SK-N-MC (cell line): ENCODE measurements at regions not wholly inside any gene's neighbourhood (a gene's known extent, or its start where the extent isn't known, plus 50 kb on each side); places are given as distances from the start of the nearest gene placed in this dataset.

Source experiments
- DNase-seq: peaks from one replicate; pipeline ENCODE4 v3.0.0-alpha.2; 2011; ENCODE audit warnings: low read depth, low spot score
- H3K27ac ChIP-seq: fragments of 200-600 bp; sonication (generic); 2 replicates; pipeline ENCODE4 v1.5.1; 2016; ENCODE audit warnings: mixed run types
- H3K36me3 ChIP-seq: fragments of 200-600 bp; sonication (generic); 2 replicates; pipeline ENCODE4 v1.6.1; 2017; ENCODE audit warnings: antibody characterized with exemption, low read length, mixed read lengths; ENCODE audit not compliant: insufficient read depth
- H3K4me3 ChIP-seq: fragments of 200-600 bp; sonication (generic); 2 replicates; pipeline ENCODE4 v1.5.1; 2016
- H3K9ac ChIP-seq: fragments of 200-600 bp; sonication (generic); 2 replicates; pipeline ENCODE4 v1.8.0; 2017; ENCODE audit warnings: mixed run types, mixed read lengths; ENCODE audit not compliant: insufficient read length
- H3K9me3 ChIP-seq: fragments of 200-600 bp; sonication (generic); 2 replicates; pipeline ENCODE4 v1.6.1; 2017; ENCODE audit warnings: low read depth, mild to moderate bottlenecking, antibody characterized with exemption, low read length, moderate library complexity, mixed read lengths
- EZH2 ChIP-seq: fragments of 200-600 bp; sonication (generic); IDR thresholded peaks from one replicate; pipeline ENCODE4 v1.6.1; 2017; ENCODE audit warnings: antibody characterized with exemption
- FOXP2 ChIP-seq: optimal IDR thresholded peaks from 2 replicates; pipeline ENCODE3; 2011; ENCODE audit warnings: mild to moderate bottlenecking, moderate library complexity; ENCODE audit not compliant: insufficient read depth; ENCODE audit errors: extremely low read length, control extremely low read depth
- POLR2AphosphoS5 ChIP-seq: IDR thresholded peaks from 2 replicates; pipeline ENCODE4 v1.6.1; 2012; ENCODE audit warnings: mild to moderate bottlenecking, low read depth, low read length, borderline replicate concordance

DNA sequence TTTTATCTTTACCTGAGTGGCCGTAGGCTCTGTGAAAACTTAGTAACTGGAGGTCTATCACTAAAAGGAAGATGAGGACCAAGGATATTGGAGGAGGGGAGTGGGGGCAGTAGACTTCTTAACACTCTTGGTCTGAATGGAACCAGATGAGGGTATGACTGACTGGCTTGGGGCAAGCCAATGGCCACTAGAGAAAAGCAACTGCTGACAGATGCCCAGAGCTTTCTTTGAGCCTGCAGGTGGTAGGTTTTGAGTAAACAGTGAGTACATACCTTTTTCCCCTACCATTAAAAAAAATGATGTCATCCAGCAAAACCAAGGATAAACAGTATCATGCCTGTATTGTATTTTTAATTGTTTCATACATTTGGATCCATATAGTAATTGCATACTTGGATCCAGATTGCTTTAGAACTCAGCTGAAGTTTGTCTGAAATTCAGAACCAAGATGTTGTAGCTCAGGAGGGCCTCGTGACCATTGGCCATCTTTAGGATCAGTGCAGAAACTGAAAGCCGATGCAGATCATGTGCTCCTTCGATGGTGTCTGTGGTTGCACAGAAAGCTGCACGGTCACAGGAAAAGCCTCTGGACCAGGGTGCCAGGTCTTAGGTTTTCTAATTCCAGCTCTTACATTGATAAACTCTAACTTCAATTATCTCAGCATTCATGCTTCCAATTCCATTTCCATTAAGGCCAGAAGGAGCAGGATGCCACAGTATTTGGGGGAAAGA is 131.0 kb downstream of the PDGFRA start:
- no peak for DNase-seq
- Histone ChIP-seq H3K27ac (no peak overlapping the region), H3K9ac (no peak overlapping the region), H3K9me3 (no peaks in the 10 kb centered on the region), H3K36me3 (no peaks in the 10 kb centered on the region), H3K4me3 (no peak overlapping the region)
- no peak for TF ChIP-seq POLR2AphosphoS5
- no peak for TF ChIP-seq EZH2
- no peak for TF ChIP-seq FOXP2

DNA sequence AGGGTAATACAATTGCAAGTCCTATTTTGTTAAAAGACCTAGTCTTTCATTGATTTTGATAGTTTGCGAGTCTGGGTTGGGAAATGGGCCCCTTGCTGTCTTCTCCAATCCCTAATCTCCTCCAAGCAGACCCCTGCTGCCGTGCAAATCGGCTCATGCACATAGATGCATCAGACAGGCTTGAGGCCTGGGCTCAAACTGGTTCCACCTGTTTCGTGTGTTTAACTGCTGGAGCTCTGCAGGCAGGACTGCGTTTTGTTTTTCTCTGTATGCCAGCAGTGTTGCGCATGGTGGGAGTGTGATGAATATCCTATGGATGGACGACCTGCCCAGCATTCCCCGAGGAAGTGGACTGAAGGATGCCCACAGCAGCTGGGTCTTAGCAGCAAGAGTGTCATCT is 133.9 kb downstream of the PDGFRA start:
- Histone ChIP-seq H3K4me3 (no peak overlapping the region), H3K27ac (no peak overlapping the region), H3K9ac (no peak overlapping the region), H3K36me3 (no peaks in the 10 kb centered on the region), H3K9me3 (no peaks in the 10 kb centered on the region)
- DNase-seq, result no peak
- TF ChIP-seq FOXP2 (no peak), POLR2AphosphoS5 (no peak), EZH2 (no peak)

DNA sequence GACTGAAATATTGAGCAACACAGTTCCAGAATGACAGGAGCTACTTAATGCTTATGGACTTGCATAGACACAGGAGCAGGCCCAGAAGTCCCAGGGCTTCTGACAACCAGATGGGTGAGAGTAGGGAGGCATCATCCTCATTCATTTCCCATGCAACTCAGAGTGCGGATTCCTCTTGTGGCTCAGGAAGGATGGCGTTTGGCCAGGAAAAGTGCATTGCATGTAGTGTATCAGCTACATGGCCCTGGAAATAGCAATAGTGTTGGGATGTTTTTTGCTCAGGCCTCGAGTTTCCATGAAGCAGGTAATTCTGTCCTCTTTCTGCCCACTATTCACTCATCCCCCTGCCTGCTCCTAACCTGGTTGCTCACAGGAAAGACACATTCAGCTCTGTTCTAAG is 136.6 kb downstream of the PDGFRA start:
- H3K9ac ChIP-seq, result no peak overlapping the region
- no peaks in the 10 kb centered on the region for H3K9me3 ChIP-seq
- no peaks in the 10 kb centered on the region for H3K36me3 ChIP-seq
- TF ChIP-seq EZH2 (no peak), FOXP2 (no peak)
- no peak overlapping the region; the same call in 1 of the 2 replicates for H3K27ac ChIP-seq
- no peak overlapping the region for H3K4me3 ChIP-seq
- DNase-seq, result no peak

DNA sequence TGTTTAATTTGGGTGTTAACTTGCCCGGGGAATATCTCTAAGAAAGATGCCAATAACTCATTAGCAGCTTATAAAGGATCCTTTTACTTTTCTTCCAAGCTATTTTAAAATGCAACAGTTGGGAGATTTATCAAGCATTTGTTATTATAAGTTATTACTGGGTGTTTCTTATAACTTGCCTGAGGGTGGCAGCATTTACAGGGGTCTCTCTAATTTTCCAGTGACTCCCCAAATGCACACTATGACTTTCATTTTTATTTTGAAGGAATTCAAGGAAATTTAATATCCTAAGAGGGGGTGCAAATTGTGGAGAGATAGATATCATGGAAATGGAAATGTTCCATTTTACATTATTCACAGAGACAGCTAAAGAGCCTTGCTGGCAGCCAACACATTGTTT is 138.0 kb downstream of the PDGFRA start:
- Histone ChIP-seq H3K9ac (no peak overlapping the region), H3K9me3 (no peaks in the 10 kb centered on the region), H3K4me3 (no peak overlapping the region), H3K27ac (no peak overlapping the region), H3K36me3 (no peaks in the 10 kb centered on the region)
- DNase-seq, result no peak
- TF ChIP-seq POLR2AphosphoS5, result no peak
- TF ChIP-seq EZH2, result no peak
- TF ChIP-seq FOXP2, result no peak

DNA sequence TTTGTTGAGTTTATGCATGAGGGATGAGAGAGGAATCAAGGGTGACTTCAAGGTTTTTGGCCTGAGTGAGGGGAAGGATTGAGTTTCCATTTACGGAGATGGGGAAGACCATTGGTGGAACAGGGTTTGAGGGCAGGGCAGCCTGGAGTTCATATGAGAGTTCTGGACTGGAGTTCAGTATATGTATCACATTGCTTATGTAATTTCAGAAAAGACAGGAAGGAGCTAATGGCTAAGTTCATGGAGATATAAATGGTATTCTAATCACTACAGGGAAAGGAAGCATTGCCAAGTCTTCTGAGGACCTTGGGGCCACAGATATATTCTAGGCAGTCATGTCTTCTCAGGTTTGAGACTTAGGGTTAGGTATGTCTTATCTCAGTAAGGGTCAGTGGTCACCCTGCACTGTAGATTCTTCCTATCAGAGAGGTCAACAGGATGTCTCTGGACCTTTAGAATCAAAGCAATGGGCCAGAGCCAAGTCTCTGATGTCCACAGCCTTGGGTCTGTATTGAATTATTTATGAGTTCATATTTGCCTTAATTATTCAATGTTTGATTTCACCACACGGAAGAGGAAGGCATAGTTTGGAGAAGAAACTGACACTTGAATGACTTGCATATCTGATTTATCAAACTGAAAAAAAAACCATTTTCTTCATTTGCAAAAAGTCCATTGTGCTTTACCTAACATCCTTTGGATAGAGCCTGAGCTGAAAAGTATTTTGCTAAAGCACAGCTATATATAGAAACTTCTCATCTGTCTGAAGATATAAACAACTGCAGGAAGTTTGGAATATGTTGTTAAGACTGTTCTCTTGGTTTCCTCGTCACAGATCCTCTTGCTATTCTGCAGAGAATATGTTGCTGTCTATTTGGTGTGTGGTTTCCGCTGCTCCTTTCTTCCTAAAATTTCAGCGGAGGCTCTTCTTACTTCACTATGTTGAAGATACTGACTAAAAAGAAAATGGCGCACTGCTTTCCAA is 139.5 kb downstream of the PDGFRA start:
- TF ChIP-seq POLR2AphosphoS5 (no peak), FOXP2 (no peak), EZH2 (no peak)
- Histone ChIP-seq H3K4me3 (no peak overlapping the region), H3K9ac (no peak overlapping the region), H3K27ac (no peak overlapping the region), H3K36me3 (no peaks in the 10 kb centered on the region), H3K9me3 (no peaks in the 10 kb centered on the region)
- DNase-seq, result no peak

DNA sequence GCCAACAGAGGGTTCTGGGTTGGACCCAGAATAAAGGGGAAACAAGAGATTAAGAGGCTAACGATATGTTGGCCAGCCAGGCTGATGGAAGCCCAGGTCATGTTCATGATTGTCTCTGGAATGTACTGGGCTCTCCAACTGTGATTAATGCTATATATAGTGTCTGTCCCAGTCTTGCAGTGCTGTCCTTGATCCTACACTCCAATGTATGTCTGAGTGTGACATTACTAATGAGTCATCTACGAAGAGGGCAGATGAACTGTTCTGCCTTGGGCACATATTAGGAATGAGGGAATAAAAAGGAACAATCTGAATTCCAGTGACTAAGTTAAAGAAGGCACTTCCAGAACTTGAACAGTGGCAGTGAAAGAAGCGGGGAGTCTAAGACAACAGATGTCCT is 142.1 kb downstream of the PDGFRA start:
- Histone ChIP-seq H3K4me3 (no peak overlapping the region), H3K9me3 (no peaks in the 10 kb centered on the region), H3K36me3 (no peaks in the 10 kb centered on the region), H3K9ac (no peak overlapping the region), H3K27ac (no peak overlapping the region)
- TF ChIP-seq EZH2, result no peak
- TF ChIP-seq FOXP2, result no peak
- no peak for TF ChIP-seq POLR2AphosphoS5
- no peak for DNase-seq

DNA sequence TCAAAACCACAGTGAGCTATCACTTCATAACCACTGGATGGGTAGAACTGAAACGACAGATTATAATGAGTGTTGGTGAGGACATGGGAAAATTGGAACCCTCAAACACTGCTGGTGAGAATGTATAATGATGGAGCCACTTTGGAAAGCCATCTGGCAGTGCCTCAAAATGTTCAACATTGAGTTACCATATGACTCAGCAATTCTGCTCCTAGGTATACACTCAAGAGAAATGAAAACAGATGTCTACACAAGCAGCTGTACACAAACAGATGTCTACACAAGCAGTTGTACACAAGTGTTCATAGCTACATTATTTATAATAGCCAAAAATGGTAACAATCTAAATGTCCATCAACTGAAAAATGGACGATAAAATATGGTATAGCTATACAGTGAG is 143.9 kb downstream of the PDGFRA start:
- H3K4me3 ChIP-seq, result no peak overlapping the region
- H3K9me3 ChIP-seq, result no peaks in the 10 kb centered on the region
- DNase-seq, result no peak
- H3K27ac ChIP-seq, result no peak overlapping the region
- TF ChIP-seq POLR2AphosphoS5, result no peak
- TF ChIP-seq FOXP2, result no peak
- no peak for TF ChIP-seq EZH2
- no peak overlapping the region for H3K9ac ChIP-seq
- no peaks in the 10 kb centered on the region for H3K36me3 ChIP-seq

DNA sequence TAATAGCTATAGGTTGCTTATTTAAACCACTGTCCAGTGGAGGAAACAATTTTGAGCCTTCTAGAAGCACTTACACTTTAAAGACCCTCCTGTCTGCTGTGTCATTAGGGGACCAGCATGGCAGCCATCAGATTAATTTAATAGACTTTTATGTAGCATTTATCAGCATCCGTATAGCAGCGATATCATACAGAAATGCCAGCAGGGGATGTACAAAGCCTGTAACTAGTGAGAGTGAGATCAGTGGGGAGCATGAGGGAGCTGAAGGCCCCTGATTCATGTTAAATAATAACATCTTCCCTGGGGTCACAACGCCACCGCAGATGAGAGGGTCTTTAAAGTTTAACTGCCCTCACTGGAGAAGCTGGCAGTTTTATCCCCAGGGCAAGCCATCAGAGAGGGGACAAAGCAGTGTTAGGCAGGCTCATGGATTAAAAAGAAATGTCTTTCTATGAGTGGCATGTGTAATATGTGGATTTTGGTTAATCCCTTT is 144.7 kb downstream of the PDGFRA start:
- no peak overlapping the region for H3K27ac ChIP-seq
- no peak overlapping the region for H3K4me3 ChIP-seq
- TF ChIP-seq EZH2 (no peak), POLR2AphosphoS5 (no peak), FOXP2 (no peak)
- H3K9me3 ChIP-seq, result no peaks in the 10 kb centered on the region
- no peak overlapping the region for H3K9ac ChIP-seq
- no peak for DNase-seq
- H3K36me3 ChIP-seq, result no peaks in the 10 kb centered on the region
